ENCODE measurements at regions not wholly inside any gene's neighbourhood (a gene's known extent, or its start where the extent isn't known, plus 50 kb on each side); places are given as distances from the start of the nearest gene placed in this dataset.
A peak's percentile ranks its signal among the peaks of the same experiment; 100 is the strongest.

DNA sequence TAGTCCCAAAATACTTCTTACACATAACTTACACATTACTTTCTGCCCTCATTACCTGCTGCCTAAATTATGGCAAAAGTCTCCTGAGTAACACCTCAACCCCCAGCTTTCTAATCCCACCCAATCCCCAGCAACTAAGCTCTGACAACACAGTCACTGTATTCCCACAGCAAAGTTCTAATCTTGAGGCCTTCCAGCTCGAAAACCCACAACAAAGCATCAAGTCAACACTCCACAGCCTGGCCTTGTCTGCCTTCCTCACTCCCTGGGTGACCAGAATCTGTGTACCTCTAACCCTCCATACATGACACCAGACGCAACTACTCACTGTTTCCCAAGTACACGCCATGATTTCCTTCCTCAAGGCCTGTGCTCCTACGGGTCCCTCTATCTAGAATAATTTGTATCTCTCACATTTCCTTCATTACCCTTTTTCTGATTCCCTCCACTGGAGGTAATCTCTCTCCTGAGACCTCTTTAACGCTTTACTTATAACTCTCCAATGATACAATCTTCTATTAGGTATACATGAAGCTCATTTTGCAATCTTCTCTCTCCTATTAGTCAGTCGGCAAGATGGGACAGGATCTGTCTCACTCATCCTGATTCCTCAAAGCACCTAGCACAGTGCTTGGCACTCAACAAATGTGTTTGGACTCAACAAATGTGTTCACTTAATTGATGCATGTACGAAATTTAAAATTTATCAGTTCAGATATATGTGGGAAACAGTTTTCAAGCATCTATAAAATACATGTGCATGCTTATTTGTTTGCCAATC, 87.6 kb upstream of the DOCK9 start:
- no peak overlapping the region for H3K4me3 ChIP-seq (ENCODE audit: control insufficient read depth in 2 of 3, extremely low read depth in 1 of 3, insufficient read depth in 2 of 3, low read depth in 1 of 3, low read length in 3 of 3)
- peak overlapping the region; percentile 68 for H3K27ac ChIP-seq (ENCODE audit: control insufficient read depth, insufficient read depth, low read length)
- peaks cover 57% of the 10 kb centered on the region for H3K4me1 ChIP-seq (ENCODE audit: control insufficient read depth, extremely low read depth, insufficient read depth, low read length)
- DNase-seq (ENCODE audit: low read depth, low spot score) (no peak), FAIRE-seq (peak; percentile 79)
- H3K36me3 ChIP-seq (ENCODE audit: control insufficient read depth in 2 of 2, extremely low read depth in 1 of 2, insufficient read depth in 2 of 2, low read length in 2 of 2), result no peaks in the 10 kb centered on the region
- no peaks in the 10 kb centered on the region for H4K20me1 ChIP-seq (ENCODE audit: control insufficient read depth, extremely low read depth, insufficient read depth, low read length)
- dilution Hi-C loops (cut with MboI; ENCODE audit: extremely low pct_ligation_motif_present, low sequenced_read_pairs), result no loop called here
- peak overlapping the region; percentile 56 for H3K4me2 ChIP-seq (ENCODE audit: control insufficient read depth, extremely low read depth, insufficient read depth, low read depth, low read length)
- H3K9me3 ChIP-seq (ENCODE audit: control insufficient read depth, low read depth, low read length), result peaks cover 2% of the 10 kb centered on the region
- TF ChIP-seq, protein P1, sequence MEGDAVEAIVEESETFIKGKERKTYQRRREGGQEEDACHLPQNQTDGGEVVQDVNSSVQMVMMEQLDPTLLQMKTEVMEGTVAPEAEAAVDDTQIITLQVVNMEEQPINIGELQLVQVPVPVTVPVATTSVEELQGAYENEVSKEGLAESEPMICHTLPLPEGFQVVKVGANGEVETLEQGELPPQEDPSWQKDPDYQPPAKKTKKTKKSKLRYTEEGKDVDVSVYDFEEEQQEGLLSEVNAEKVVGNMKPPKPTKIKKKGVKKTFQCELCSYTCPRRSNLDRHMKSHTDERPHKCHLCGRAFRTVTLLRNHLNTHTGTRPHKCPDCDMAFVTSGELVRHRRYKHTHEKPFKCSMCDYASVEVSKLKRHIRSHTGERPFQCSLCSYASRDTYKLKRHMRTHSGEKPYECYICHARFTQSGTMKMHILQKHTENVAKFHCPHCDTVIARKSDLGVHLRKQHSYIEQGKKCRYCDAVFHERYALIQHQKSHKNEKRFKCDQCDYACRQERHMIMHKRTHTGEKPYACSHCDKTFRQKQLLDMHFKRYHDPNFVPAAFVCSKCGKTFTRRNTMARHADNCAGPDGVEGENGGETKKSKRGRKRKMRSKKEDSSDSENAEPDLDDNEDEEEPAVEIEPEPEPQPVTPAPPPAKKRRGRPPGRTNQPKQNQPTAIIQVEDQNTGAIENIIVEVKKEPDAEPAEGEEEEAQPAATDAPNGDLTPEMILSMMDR (optimal IDR thresholded peaks at IDR 0.05 in 1 of 3, IDR thresholded peaks at IDR 0.05 in 1 of 3, conservative IDR thresholded peaks at IDR 0.05 in 1 of 3; ENCODE audit: extremely low read depth in 1 of 3, insufficient read depth in 2 of 3, low read length in 3 of 3), result no peak
- TF ChIP-seq EZH2 (IDR thresholded peaks at IDR 0.05; ENCODE audit: low read length), result no peak
- no peaks in the 10 kb centered on the region for H3K27me3 ChIP-seq (ENCODE audit: control insufficient read depth, extremely low read depth, insufficient read depth, low read length)
- no peaks in the 10 kb centered on the region for H3K9me1 ChIP-seq (ENCODE audit: control insufficient read depth, extremely low read depth, insufficient read depth, low read length)
- H3K79me2 ChIP-seq (ENCODE audit: control insufficient read depth, insufficient read depth, low read length), result peaks cover 41% of the 10 kb centered on the region
- H2AFZ ChIP-seq (ENCODE audit: control insufficient read depth, low read length), result no peak overlapping the region
- H3K9ac ChIP-seq (ENCODE audit: control insufficient read depth, extremely low read depth, insufficient read depth, low read length), result no peak overlapping the region

DNA sequence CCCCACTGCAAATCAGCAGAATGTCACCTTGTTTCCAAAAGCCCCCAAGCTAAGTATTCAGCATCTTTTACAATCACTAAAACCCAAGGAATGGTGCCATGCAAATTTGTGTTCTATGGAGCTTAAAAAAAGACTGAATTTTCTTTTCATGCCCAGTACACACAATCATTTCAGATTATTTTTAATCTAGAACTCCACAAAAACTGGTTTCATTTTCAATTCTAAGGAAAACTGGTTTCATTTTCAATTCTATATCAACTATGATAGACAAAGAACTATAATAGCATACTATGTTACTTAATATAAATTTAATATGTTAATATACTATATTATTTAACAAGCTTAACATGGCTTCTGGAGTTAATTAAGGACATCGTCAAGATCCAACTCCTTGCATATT, 88.4 kb upstream of the DOCK9 start:
- Histone ChIP-seq H3K4me1 (ENCODE audit: control insufficient read depth, extremely low read depth, insufficient read depth, low read length) (peaks cover 56% of the 10 kb centered on the region), H2AFZ (ENCODE audit: control insufficient read depth, low read length) (no peak overlapping the region), H3K4me2 (ENCODE audit: control insufficient read depth, extremely low read depth, insufficient read depth, low read depth, low read length) (no peak overlapping the region), H4K20me1 (ENCODE audit: control insufficient read depth, extremely low read depth, insufficient read depth, low read length) (no peaks in the 10 kb centered on the region), H3K9me3 (ENCODE audit: control insufficient read depth, low read depth, low read length) (peaks cover 2% of the 10 kb centered on the region), H3K9ac (ENCODE audit: control insufficient read depth, extremely low read depth, insufficient read depth, low read length) (no peak overlapping the region), H3K79me2 (ENCODE audit: control insufficient read depth, insufficient read depth, low read length) (peaks cover 38% of the 10 kb centered on the region), H3K27me3 (ENCODE audit: control insufficient read depth, extremely low read depth, insufficient read depth, low read length) (no peaks in the 10 kb centered on the region), H3K9me1 (ENCODE audit: control insufficient read depth, extremely low read depth, insufficient read depth, low read length) (no peaks in the 10 kb centered on the region), H3K36me3 (ENCODE audit: control insufficient read depth in 2 of 2, extremely low read depth in 1 of 2, insufficient read depth in 2 of 2, low read length in 2 of 2) (no peaks in the 10 kb centered on the region), H3K27ac (ENCODE audit: control insufficient read depth, insufficient read depth, low read length) (peak overlapping the region; percentile 25), H3K4me3 (ENCODE audit: control insufficient read depth in 2 of 3, extremely low read depth in 1 of 3, insufficient read depth in 2 of 3, low read depth in 1 of 3, low read length in 3 of 3) (no peak overlapping the region)
- TF ChIP-seq, protein P1 (optimal IDR thresholded peaks at IDR 0.05 in 1 of 3, IDR thresholded peaks at IDR 0.05 in 1 of 3, conservative IDR thresholded peaks at IDR 0.05 in 1 of 3; ENCODE audit: extremely low read depth in 1 of 3, insufficient read depth in 2 of 3, low read length in 3 of 3), result no peak
- TF ChIP-seq EZH2 (IDR thresholded peaks at IDR 0.05; ENCODE audit: low read length), result no peak
- DNase-seq (ENCODE audit: low read depth, low spot score), result no peak
- dilution Hi-C loops (cut with MboI; ENCODE audit: extremely low pct_ligation_motif_present, low sequenced_read_pairs), result no loop called here
- no peak for FAIRE-seq
